ENCODE measurements at regions not wholly inside any gene's neighbourhood (a gene's known extent, or its start where the extent isn't known, plus 50 kb on each side); places are given as distances from the start of the nearest gene placed in this dataset.
"Not testable (repeated sequence)": the region's sequence is repeated elsewhere in the genome, so short reads cannot be mapped to it uniquely, and the experiment has no call there.

DNA sequence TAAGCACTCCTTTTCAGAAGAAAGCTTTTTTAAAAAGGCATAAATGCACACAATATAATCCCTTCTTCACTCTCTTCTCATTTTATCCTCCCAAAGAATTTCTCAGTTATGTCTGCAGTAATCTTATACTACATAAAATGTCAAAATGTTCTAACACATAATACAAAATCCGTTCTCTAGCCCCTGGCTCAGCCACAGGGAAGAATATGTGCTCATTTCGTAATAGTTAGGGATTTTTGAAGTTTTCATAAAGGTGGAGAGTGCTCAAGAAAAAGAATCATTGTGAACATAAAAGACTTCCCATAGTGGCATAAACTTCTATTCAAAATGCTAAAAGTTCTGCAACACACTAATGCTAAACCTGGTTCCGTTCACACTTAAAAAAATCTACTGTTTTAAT lies 1410.7 kb upstream of the C9orf72 start:
- H3K4me3 ChIP-seq (ENCODE audit: insufficient read depth, low read depth, low read length) = no peak overlapping the region
- no peaks in the 10 kb centered on the region for H3K9me3 ChIP-seq (ENCODE audit: control insufficient read depth, low read length)
- no peak overlapping the region for H3K27ac ChIP-seq (ENCODE audit: insufficient read depth, low read depth, low read length, poor library complexity, severe bottlenecking)
- 88 to 89% methylated on average over 3 of the region's 3 CpGs for WGBS, 2 experiments
- H3K36me3 ChIP-seq (ENCODE audit: control insufficient read depth, insufficient read depth, low read length) = no peaks in the 10 kb centered on the region
- H3K27me3 ChIP-seq (ENCODE audit: control insufficient read depth, insufficient read depth, low read length, poor library complexity, severe bottlenecking) = no peaks in the 10 kb centered on the region
- H3K4me1 ChIP-seq (ENCODE audit: control insufficient read depth, insufficient read depth, low read length) = no peaks in the 10 kb centered on the region

DNA sequence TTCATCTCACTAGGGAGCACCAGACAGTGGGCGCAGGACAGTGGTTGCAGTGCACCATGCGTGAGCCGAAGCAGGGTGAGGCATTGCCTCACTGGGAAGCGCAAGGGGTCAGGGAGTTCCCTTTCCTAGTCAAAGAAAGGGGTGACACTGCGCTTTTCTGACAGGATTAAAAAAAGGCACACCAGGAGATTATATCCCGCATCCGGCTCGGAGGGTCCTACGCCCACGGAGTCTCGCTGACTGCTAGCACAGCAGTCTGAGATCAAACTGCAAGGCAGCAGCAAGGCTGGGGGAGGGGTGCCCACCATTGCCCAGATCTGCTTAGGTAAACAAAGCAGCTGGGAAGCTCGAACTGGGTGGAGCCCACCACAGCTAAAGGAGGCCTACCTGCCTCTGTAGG lies 1416.7 kb upstream of the C9orf72 start:
- 86 to 87% methylated on average over 12 of the region's 12 CpGs for WGBS, 2 experiments
- not testable (repeated sequence) for H3K27ac ChIP-seq (ENCODE audit: insufficient read depth, low read depth, low read length, poor library complexity, severe bottlenecking); H3K36me3 ChIP-seq (ENCODE audit: control insufficient read depth, insufficient read depth, low read length); H3K9me3 ChIP-seq (ENCODE audit: control insufficient read depth, low read length); H3K4me3 ChIP-seq (ENCODE audit: insufficient read depth, low read depth, low read length); H3K27me3 ChIP-seq (ENCODE audit: control insufficient read depth, insufficient read depth, low read length, poor library complexity, severe bottlenecking); H3K4me1 ChIP-seq (ENCODE audit: control insufficient read depth, insufficient read depth, low read length)

DNA sequence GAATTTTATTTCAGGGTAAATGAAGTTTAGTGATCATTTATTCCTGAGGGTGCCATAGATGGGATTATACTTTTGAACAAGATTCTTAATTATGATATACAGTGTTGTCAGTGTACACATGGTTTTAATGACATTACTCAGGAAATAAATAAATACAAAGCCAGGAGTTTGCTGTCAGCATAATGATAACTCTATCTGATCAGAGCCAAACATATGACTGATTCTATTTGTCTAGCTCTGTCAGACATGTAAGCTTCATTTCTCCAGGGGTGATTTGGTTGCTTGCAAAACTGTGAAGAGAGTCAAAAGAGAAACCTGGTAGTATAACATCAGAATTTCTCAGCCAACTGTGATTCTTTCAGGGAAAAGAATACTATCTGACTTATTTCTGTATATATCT lies 1425.8 kb upstream of the C9orf72 start:
- Histone ChIP-seq H3K27ac (ENCODE audit: insufficient read depth, low read depth, low read length, poor library complexity, severe bottlenecking) (no peak overlapping the region), H3K27me3 (ENCODE audit: control insufficient read depth, insufficient read depth, low read length, poor library complexity, severe bottlenecking) (no peaks in the 10 kb centered on the region), H3K4me1 (ENCODE audit: control insufficient read depth, insufficient read depth, low read length) (no peaks in the 10 kb centered on the region), H3K9me3 (ENCODE audit: control insufficient read depth, low read length) (no peaks in the 10 kb centered on the region), H3K36me3 (ENCODE audit: control insufficient read depth, insufficient read depth, low read length) (no peaks in the 10 kb centered on the region), H3K4me3 (ENCODE audit: insufficient read depth, low read depth, low read length) (no peak overlapping the region)

DNA sequence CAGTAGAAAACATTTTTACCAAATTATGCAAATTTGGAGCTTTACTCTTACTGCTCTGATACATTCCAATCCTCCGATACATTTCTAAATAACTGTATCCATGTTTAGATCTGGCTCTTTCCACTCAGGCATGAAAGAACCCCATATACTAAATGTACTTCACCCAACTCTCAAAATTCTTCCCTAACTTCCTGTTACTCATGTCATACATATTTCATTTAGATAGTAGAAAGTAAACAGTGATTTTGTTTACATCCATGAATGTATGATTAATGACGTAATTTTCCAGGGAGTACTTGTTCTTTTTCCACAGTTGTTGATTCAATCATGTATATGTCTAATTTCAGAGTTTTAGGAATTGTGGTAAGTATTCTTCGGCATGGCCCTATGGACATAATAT lies 1426.5 kb upstream of the C9orf72 start:
- H3K4me3 ChIP-seq (ENCODE audit: insufficient read depth, low read depth, low read length) = no peak overlapping the region
- H3K27me3 ChIP-seq (ENCODE audit: control insufficient read depth, insufficient read depth, low read length, poor library complexity, severe bottlenecking) = no peaks in the 10 kb centered on the region
- no peaks in the 10 kb centered on the region for H3K9me3 ChIP-seq (ENCODE audit: control insufficient read depth, low read length)
- WGBS, 2 experiments = 88 to 97% methylated on average over 1 to 3 of the region's 3 CpGs
- H3K27ac ChIP-seq (ENCODE audit: insufficient read depth, low read depth, low read length, poor library complexity, severe bottlenecking) = no peak overlapping the region
- H3K36me3 ChIP-seq (ENCODE audit: control insufficient read depth, insufficient read depth, low read length) = no peaks in the 10 kb centered on the region
- H3K4me1 ChIP-seq (ENCODE audit: control insufficient read depth, insufficient read depth, low read length) = no peaks in the 10 kb centered on the region

DNA sequence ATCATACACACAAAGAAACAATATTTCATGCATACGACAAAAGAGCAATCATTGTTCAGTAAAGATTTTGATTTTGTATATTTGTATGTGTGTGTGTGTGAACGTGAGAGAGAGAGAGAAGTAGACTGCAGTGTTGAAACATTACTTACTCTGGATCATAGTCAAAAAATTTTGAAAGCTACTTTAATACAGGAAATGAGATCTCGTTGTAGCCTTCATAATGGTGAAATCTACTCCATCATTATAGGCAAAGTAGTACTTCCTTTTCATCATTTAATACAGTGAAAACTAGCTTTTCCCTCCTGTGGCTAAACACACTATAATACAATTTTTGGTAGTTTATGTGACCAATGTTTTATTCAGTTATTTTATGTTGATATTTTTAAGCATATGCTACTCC lies 1427.7 kb upstream of the C9orf72 start:
- 85 to 97% methylated on average over 2 to 3 of the region's 3 CpGs for WGBS, 2 experiments
- H3K36me3 ChIP-seq (ENCODE audit: control insufficient read depth, insufficient read depth, low read length) = no peaks in the 10 kb centered on the region
- H3K4me1 ChIP-seq (ENCODE audit: control insufficient read depth, insufficient read depth, low read length) = no peaks in the 10 kb centered on the region

DNA sequence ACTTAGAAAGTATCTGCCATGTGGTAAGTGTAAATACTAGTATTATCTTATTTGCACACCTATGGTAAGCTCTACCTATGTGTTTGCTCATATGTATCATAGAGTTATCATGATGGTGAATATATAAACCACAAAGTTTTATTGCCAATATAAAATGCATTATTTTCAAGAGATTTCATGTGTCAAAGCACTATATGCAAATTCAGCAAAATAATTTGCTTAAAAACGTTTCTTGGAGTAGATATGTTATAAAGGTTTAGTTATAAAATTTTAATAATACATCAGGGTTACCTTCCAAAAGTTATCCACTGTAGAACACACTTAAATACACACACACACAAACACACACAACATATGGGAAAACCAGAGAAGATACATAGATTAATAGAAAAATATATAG lies 1431.7 kb upstream of the C9orf72 start:
- no peaks in the 10 kb centered on the region for H3K4me1 ChIP-seq (ENCODE audit: control insufficient read depth, insufficient read depth, low read length)
- H3K4me3 ChIP-seq (ENCODE audit: insufficient read depth, low read depth, low read length) = no peak overlapping the region
- no peaks in the 10 kb centered on the region for H3K27me3 ChIP-seq (ENCODE audit: control insufficient read depth, insufficient read depth, low read length, poor library complexity, severe bottlenecking)
- WGBS, 2 experiments = no CpG with 5 or more reads among the region's 1 CpG
- H3K36me3 ChIP-seq (ENCODE audit: control insufficient read depth, insufficient read depth, low read length) = no peaks in the 10 kb centered on the region
- no peak overlapping the region for H3K27ac ChIP-seq (ENCODE audit: insufficient read depth, low read depth, low read length, poor library complexity, severe bottlenecking)
- no peaks in the 10 kb centered on the region for H3K9me3 ChIP-seq (ENCODE audit: control insufficient read depth, low read length)

More for the DNA sequence above, 1427.7 kb upstream of the C9orf72 start:
- Histone ChIP-seq H3K9me3 (ENCODE audit: control insufficient read depth, low read length) (no peaks in the 10 kb centered on the region), H3K27ac (ENCODE audit: insufficient read depth, low read depth, low read length, poor library complexity, severe bottlenecking) (no peak overlapping the region), H3K27me3 (ENCODE audit: control insufficient read depth, insufficient read depth, low read length, poor library complexity, severe bottlenecking) (no peaks in the 10 kb centered on the region), H3K4me3 (ENCODE audit: insufficient read depth, low read depth, low read length) (no peak overlapping the region)

DNA sequence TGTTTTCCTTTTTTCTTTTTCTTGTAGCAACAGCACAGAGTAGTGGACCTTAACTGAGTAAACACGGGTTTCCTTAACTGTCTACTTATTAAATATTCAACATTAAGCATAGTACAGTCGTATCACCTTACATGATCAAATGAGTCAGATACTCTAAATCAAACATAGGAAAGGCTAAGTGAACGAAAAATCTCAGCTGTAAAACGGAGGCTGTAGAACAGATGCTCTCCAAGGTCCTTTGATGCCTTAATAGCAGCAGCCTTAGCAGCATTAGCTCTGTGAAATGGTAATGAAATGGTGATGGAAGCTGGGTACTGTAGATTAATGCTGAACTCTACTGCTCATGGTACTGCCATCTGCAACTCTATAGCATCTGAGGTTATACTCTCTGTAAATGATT lies 1433.3 kb upstream of the C9orf72 start:
- WGBS, 2 experiments = 88 to 90% methylated on average over 4 of the region's 4 CpGs
- no peak overlapping the region for H3K27ac ChIP-seq (ENCODE audit: insufficient read depth, low read depth, low read length, poor library complexity, severe bottlenecking)
- H3K9me3 ChIP-seq (ENCODE audit: control insufficient read depth, low read length) = no peaks in the 10 kb centered on the region
- no peaks in the 10 kb centered on the region for H3K36me3 ChIP-seq (ENCODE audit: control insufficient read depth, insufficient read depth, low read length)
- no peaks in the 10 kb centered on the region for H3K27me3 ChIP-seq (ENCODE audit: control insufficient read depth, insufficient read depth, low read length, poor library complexity, severe bottlenecking)
- H3K4me3 ChIP-seq (ENCODE audit: insufficient read depth, low read depth, low read length) = no peak overlapping the region
- H3K4me1 ChIP-seq (ENCODE audit: control insufficient read depth, insufficient read depth, low read length) = no peaks in the 10 kb centered on the region

DNA sequence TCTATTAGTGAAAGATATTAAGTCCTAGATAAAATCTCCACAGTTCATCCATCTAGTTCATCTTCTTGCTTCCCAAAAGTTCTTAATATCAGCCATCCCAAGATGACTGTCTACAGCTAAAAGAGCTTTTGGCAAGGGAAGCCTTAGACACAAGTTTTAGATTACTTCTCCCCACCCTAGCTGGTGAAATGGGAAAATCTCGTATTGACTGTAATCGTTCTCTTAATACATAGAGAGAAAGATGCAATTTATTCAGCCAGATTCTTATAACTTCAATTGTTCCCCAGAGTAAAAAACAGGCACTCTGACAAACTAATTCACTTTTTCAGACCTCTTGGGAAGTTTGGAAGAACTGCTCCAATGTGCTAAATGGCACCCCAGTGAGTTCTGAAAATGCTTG lies 1439.6 kb upstream of the C9orf72 start:
- no peak overlapping the region for H3K27ac ChIP-seq (ENCODE audit: insufficient read depth, low read depth, low read length, poor library complexity, severe bottlenecking)
- H3K4me1 ChIP-seq (ENCODE audit: control insufficient read depth, insufficient read depth, low read length) = no peaks in the 10 kb centered on the region
- WGBS, 2 experiments = 93 to 94% methylated on average over 2 of the region's 2 CpGs
- H3K4me3 ChIP-seq (ENCODE audit: insufficient read depth, low read depth, low read length) = no peak overlapping the region
- no peaks in the 10 kb centered on the region for H3K9me3 ChIP-seq (ENCODE audit: control insufficient read depth, low read length)
- H3K36me3 ChIP-seq (ENCODE audit: control insufficient read depth, insufficient read depth, low read length) = no peaks in the 10 kb centered on the region
- H3K27me3 ChIP-seq (ENCODE audit: control insufficient read depth, insufficient read depth, low read length, poor library complexity, severe bottlenecking) = no peaks in the 10 kb centered on the region

DNA sequence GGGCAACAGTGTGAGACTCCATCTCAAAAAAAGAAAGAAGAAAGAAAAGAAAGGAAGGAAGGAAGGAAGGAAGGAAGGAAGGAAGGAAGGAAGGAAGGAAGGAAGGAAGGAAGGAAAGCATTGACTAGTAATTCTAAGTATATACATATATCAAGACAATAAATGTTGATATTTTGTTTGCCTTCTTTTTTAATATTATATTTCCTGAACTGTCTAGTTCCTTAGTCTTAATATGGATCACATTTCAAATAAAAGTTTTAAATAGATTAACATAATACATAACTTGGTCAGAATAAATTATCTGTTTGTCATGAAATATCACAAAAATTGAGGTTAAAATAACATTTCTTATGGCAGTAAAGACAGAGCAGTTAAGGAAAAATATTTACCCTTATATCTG lies 1448.4 kb upstream of the C9orf72 start:
- no peak overlapping the region for H3K4me3 ChIP-seq (ENCODE audit: insufficient read depth, low read depth, low read length)
- no peaks in the 10 kb centered on the region for H3K27me3 ChIP-seq (ENCODE audit: control insufficient read depth, insufficient read depth, low read length, poor library complexity, severe bottlenecking)
- no peaks in the 10 kb centered on the region for H3K4me1 ChIP-seq (ENCODE audit: control insufficient read depth, insufficient read depth, low read length)
- no peaks in the 10 kb centered on the region for H3K9me3 ChIP-seq (ENCODE audit: control insufficient read depth, low read length)
- no peaks in the 10 kb centered on the region for H3K36me3 ChIP-seq (ENCODE audit: control insufficient read depth, insufficient read depth, low read length)
- H3K27ac ChIP-seq (ENCODE audit: insufficient read depth, low read depth, low read length, poor library complexity, severe bottlenecking) = no peak overlapping the region

DNA sequence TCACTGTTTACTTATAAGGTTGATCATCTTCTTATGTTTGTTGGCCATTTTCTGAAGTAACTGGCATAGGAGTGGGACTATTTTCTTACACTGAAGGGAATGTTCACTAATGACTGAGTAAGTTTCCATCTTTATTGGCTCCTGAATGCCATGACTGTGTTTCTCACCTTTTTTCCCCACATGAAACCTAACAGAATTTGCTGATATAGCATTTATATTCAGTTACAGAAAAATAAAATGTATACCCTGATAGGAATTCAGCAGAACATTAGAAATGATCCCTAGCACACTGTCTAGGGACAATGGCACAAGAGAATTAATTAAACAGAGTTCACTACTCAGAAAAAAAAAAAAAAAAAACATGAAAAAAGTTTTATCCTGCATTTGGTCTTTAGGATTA lies 1465.1 kb upstream of the C9orf72 start:
- Histone ChIP-seq H3K36me3 (ENCODE audit: control insufficient read depth, insufficient read depth, low read length) (no peaks in the 10 kb centered on the region), H3K27me3 (ENCODE audit: control insufficient read depth, insufficient read depth, low read length, poor library complexity, severe bottlenecking) (no peaks in the 10 kb centered on the region), H3K4me1 (ENCODE audit: control insufficient read depth, insufficient read depth, low read length) (no peaks in the 10 kb centered on the region)

DNA sequence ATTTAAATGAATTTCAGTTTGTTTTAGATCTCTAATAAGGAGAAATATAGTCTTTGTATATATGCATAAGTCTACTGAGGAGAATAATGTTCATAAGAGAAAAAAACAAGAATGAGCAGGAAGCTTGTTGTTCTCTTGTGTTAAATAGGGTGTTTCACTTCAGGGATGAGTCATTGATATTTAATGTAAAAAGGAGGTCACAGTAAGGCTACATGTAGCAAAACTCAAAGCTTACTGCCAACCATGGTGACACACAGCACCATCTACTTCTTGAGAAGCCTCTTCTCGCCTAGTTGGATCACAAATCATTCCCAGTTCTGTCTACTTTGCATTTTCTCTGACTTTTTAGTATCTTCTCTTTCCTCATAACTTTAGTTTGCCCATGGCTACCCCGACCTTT lies 1466.0 kb upstream of the C9orf72 start:
- H3K4me1 ChIP-seq (ENCODE audit: control insufficient read depth, insufficient read depth, low read length) = no peaks in the 10 kb centered on the region
- WGBS, 2 experiments = 88 to 93% methylated on average over 2 of the region's 2 CpGs

More for the DNA sequence above, 1465.1 kb upstream of the C9orf72 start:
- Histone ChIP-seq H3K27ac (ENCODE audit: insufficient read depth, low read depth, low read length, poor library complexity, severe bottlenecking) (no peak overlapping the region), H3K4me3 (ENCODE audit: insufficient read depth, low read depth, low read length) (no peak overlapping the region), H3K9me3 (ENCODE audit: control insufficient read depth, low read length) (no peaks in the 10 kb centered on the region)

More for the DNA sequence above, 1466.0 kb upstream of the C9orf72 start:
- Histone ChIP-seq H3K4me3 (ENCODE audit: insufficient read depth, low read depth, low read length) (no peak overlapping the region), H3K9me3 (ENCODE audit: control insufficient read depth, low read length) (no peaks in the 10 kb centered on the region), H3K36me3 (ENCODE audit: control insufficient read depth, insufficient read depth, low read length) (no peaks in the 10 kb centered on the region), H3K27ac (ENCODE audit: insufficient read depth, low read depth, low read length, poor library complexity, severe bottlenecking) (no peak overlapping the region), H3K27me3 (ENCODE audit: control insufficient read depth, insufficient read depth, low read length, poor library complexity, severe bottlenecking) (no peaks in the 10 kb centered on the region)

All from ectodermal cell (in vitro differentiated cells).